HG03354 (cell line): ENCODE measurements at regions not wholly inside any gene's neighbourhood (a gene's known extent, or its start where the extent isn't known, plus 50 kb on each side); places are given as distances from the start of the nearest gene placed in this dataset.

ENCODE experiments used
- ATAC-seq: cut with Tn5 transposase; IDR thresholded peaks from one replicate; pipeline ENCODE4 v1.9.1; 2021; ENCODE audit warnings: mild to moderate bottlenecking; ENCODE audit not compliant: unreplicated experiment, poor library complexity, severe bottlenecking

DNA sequence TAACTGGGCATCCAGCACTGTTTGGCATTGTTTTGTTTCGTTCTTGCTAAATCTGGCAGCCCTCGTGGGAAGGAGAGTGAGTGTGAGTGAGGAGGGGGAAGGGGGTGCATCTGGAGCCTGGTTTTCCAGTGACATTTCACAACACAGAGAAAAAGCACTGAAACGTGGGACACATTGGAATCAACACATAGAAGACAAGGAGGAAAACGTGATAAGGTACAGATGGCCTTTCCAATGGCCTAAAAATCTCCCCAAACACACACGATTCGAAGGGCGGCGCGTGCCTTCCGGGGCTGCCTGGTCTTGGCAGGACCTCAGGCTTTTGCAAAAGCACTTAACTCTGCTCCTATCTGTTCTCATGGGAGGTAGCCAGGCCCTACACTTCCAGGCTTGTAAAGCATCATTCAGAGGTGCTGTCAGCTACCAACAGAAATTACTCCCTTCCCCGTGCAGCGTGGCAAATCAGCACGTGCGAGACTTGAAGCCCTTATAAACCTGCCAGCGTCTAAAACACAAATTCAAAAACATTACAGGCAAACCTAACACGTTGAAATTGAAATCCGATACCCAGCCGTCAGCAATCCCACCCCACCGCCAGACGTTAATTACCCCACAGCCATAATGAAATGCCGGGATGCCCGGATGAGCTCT, 129.4 kb downstream of the OLFM1 start:
- no peak for ATAC-seq

DNA sequence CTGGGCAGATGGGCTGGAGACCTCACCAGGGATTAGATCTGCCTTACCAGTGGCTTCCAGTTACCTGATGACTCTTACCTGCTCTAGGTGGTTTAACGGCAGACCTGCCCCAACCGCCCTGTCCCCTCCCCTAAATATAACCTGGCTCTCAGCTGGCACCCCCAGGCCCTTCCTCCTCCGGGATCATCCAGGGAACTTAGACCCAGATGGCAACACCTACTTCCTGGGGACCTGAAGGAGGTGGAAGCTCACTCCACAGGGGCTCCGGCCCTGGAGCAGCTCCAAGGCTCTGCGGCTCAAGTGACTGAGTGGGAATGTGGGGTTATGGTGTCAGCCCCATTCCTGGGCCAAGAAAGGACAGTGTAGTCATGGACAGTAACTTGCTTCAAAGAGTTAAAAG, 130.4 kb downstream of the OLFM1 start:
- no peak for ATAC-seq

- ATAC-seq: no peak
Measured at GRCh38 chr9:135218331-135219225, 131.1 kb downstream of the OLFM1 start.

DNA sequence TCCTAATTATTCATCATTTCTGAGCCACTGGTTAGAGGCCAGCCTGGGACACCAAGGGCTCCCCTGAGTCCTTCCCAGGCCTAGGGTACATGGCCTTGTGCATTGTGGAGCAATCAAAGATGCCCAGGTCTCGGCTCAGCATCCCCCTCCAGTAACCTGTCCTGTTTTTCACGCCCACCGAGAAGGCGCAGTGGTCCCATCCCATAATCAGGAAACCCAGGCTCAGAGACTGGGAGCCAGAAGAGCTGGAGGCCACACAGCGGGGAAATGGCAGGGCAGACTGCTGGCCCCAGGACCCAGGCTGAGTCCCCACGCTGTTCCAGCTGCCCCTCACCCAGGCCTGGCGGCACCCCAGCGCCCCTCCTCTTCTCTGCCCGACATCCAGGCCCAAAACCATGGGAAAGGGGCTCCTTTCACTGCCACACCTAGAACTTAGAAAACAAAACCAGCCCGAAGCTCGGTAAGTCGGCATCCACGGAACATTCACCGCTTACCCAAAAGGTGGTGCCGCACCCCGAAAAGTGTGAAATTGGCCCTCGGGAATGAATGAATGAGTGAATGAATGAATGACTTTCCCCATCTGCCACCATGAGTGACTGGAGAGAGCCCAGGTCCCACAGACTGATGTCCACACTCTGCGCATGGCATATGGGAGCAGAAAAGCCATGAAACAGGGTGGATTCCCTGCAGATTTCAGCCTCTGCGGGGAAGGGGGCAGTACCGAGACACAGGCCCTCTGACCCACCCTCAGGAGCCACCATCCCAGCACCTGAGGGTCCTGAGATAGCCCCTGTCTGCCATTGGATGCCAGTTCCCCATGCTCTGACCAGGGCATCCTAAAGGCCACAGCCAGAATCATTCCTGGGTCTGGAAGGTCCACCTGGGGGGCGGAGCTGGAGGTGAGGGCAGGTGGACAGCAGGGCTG, 132.5 kb downstream of the OLFM1 start:
- no peak for ATAC-seq

GRCh38 chr9:135220601-135221575, 133.4 kb downstream of the OLFM1 start:
- no peak for ATAC-seq

GRCh38 chr9:135221576-135221950, 134.1 kb downstream of the OLFM1 start:
- no peak for ATAC-seq

- ATAC-seq: no peak
Measured at GRCh38 chr9:135221951-135222631, 134.6 kb downstream of the OLFM1 start.

DNA sequence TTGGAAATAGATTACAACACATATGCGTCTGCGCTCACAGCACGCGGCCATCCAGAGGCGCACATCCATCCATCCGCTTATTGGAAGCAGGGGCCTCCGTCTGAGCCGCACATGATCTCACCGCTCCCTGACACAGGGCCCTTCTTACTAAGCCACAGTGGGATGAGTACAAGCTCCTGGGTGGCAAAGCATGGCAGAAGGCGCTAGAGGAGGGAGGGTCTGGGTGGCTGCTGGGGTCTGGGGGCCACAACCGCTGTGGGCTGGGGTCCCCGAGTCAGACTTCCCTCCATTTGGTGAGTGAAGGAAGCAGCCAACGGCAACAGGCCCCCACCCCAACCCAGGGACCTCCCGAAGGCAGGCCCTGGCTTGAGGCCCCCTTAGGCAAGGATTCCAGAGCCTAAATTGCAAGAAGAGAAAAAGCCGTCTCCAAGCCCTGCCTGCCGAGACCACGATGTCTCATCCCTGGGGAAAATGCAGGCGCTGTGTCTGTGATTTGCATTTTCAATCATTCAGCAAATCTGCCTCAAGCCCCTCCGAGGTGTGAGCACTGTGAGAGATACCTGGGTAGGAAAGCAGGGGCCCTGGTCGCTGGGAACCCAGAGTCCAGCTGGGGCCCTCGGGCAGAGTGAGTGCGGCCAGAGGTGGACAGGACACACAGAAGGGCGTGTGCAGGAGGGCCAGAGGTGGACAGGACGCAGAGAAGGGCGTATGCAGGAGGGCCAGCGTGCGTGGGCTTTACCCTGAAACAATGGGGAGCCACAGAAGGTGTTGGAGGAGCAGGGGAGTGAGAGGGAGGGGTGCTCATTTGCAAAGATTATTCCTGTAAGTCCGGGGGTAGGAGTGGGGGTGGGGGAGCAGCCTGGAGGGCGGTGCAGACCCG, 135.7 kb downstream of the OLFM1 start:
- no peak for ATAC-seq

- ATAC-seq: no peak
Measured at GRCh38 chr9:135223831-135224230, 136.4 kb downstream of the OLFM1 start.

GRCh38 chr9:135224286-135224877, 136.9 kb downstream of the OLFM1 start:
- ATAC-seq: no peak

- no peak for ATAC-seq
Measured at GRCh38 chr9:135224921-135225541, 137.6 kb downstream of the OLFM1 start.

- no peak for ATAC-seq
Measured at GRCh38 chr9:135225619-135226228, 138.3 kb downstream of the OLFM1 start.

DNA sequence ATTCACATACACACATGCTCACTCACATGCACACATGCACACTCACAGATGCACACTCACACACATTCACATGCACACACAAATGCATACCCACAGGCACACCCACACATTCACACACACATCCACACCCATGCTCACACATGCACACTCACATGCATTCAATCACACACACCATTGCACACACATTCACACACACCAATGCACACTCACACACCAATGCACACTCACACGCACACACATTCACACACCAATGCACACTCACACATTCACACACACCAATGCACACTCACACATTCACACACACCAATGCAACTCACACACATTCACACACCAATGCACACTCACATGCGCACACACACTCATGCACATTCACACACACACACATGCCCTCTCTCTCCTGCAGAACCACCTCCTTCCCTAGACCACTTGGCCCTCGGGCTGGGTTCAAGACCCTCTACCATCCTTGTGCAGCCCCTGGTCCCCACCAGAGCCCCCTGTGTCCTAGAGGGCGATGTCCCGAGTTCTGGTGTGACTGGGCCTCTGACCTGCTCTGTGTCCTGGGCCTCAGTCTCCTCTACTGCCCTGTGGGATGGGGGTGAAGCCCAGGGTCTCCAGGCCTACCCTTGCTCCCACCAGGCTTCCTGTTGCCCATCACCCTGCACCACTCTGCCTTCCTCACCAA, 139.0 kb downstream of the OLFM1 start:
- no peak for ATAC-seq

GRCh38 chr9:135227641-135228251, 140.3 kb downstream of the OLFM1 start:
- no peak for ATAC-seq

GRCh38 chr9:135228345-135228982, 141.0 kb downstream of the OLFM1 start:
- ATAC-seq: no peak
